ENCODE measurements at regions not wholly inside any gene's neighbourhood (a gene's known extent, or its start where the extent isn't known, plus 50 kb on each side); places are given as distances from the start of the nearest gene placed in this dataset.

GRCh38 chr10:62694537-62695126, 109.9 kb upstream of the ADO start:
- Mint-ChIP-seq H3K36me3 (ENCODE audit: low read depth) (peaks cover 10% of the 10 kb centered on the region), H3K27me3 (ENCODE audit: insufficient read depth, low read depth, poor library complexity) (peaks cover 7% of the 10 kb centered on the region), H3K27ac (no peak overlapping the region), H3K4me3 (no peak overlapping the region), H3K9me3 (peaks cover 11% of the 10 kb centered on the region), H3K4me1 (peaks cover 20% of the 10 kb centered on the region)
- no peaks in the 10 kb centered on the region for H3K27me3 ChIP-seq (ENCODE audit: insufficient read depth)
- H3K79me2 ChIP-seq (replicated peaks; ENCODE audit: insufficient read depth), result no peaks in the 10 kb centered on the region
- H3K4me2 ChIP-seq, result no peak overlapping the region
- no peaks in the 10 kb centered on the region for H4K20me1 ChIP-seq (replicated peaks; ENCODE audit: insufficient read depth)
- H3K9me2 ChIP-seq (ENCODE audit: insufficient read depth), result peaks cover 14% of the 10 kb centered on the region
- H3K4me3 ChIP-seq, result no peak overlapping the region
- H3F3A ChIP-seq (replicated peaks; ENCODE audit: low read depth), result no peaks in the 10 kb centered on the region
- no peak overlapping the region for H2AFZ ChIP-seq
- 0 out of 2 replicates have a peak, but pooled peaks cover 7% of the 10 kb centered on the region for H3K36me3 ChIP-seq (ENCODE audit: insufficient read depth)
- DNase-seq (ENCODE audit: low spot score) (no peak), ATAC-seq (no peak)
- H3K27ac ChIP-seq (ENCODE audit: low read depth), result no peak overlapping the region
- peaks cover 18% of the 10 kb centered on the region for H3K4me1 ChIP-seq (ENCODE audit: insufficient read depth)
- TF ChIP-seq CTCF (conservative IDR thresholded peaks at IDR 0.05; ENCODE audit: low read depth in 2 of 2) (no peak), STAT1 (IDR thresholded peaks at IDR 0.05; ENCODE audit: unreplicated experiment) (no peak), EZH2phosphoT487 (IDR thresholded peaks at IDR 0.05; ENCODE audit: unreplicated experiment) (no peak), JUNB (IDR thresholded peaks at IDR 0.05; ENCODE audit: unreplicated experiment) (no peak), ZNF462 (CRISPR knock-in tag; IDR thresholded peaks at IDR 0.05) (no peak), POLR2AphosphoS5 (IDR thresholded peaks at IDR 0.05; ENCODE audit: low read depth) (no peak)
